Left ventricle myocardium inferior (tissue), 1 donor: ENCODE measurements at regions not wholly inside any gene's neighbourhood (a gene's known extent, or its start where the extent isn't known, plus 50 kb on each side); places are given as distances from the start of the nearest gene placed in this dataset.

ENCODE experiments used
- DNase-seq: peaks from one replicate; pipeline ENCODE4 v3.0.0-alpha.2; 2020
- H3K27ac ChIP-seq: fragments of 200-600 bp; replicated peaks from 2 replicates; pipeline ENCODE4 v1.8.0; 2021
- H3K27me3 ChIP-seq: fragments of 200-600 bp; 2 replicates; pipeline ENCODE4 v1.8.0; 2021; ENCODE audit warnings: low read depth
- H3K36me3 ChIP-seq: fragments of 200-600 bp; 2 replicates; pipeline ENCODE4 v1.8.0; 2021
- H3K4me1 ChIP-seq: fragments of 200-600 bp; 2 replicates; pipeline ENCODE4 v1.8.0; 2021
- H3K4me3 ChIP-seq: fragments of 200-600 bp; 2 replicates; pipeline ENCODE4 v1.8.0; 2021; ENCODE audit warnings: mild to moderate bottlenecking, moderate library complexity
- H3K9me3 ChIP-seq: fragments of 200-600 bp; replicated peaks from 2 replicates; pipeline ENCODE4 v1.8.0; 2021
- CTCF ChIP-seq: fragments of 200-600 bp; IDR thresholded peaks from 2 replicates; pipeline ENCODE4 v1.8.0; 2021; ENCODE audit warnings: antibody characterized with exemption, mild to moderate bottlenecking, borderline replicate concordance
- intact Hi-C: fragments of 100-400 bp; cut with micrococcal nuclease; formaldehyde crosslinking; loops from one replicate; pipeline ENCODE4 v1.11.0; 2022
- donor health status: DM: no; HTN: yes; CAD: no; lungs with severe emphysema.

GRCh38 chr12:46960681-46961080 lies 118.7 kb upstream of the PCED1B start:
- Histone ChIP-seq H3K27me3 (no peaks in the 10 kb centered on the region), H3K9me3 (no peaks in the 10 kb centered on the region), H3K4me3 (no peak overlapping the region), H3K4me1 (peaks cover 32% of the 10 kb centered on the region), H3K27ac (peak overlapping the region; percentile 10), H3K36me3 (no peaks in the 10 kb centered on the region)
- no peak for DNase-seq
- TF ChIP-seq CTCF, result no peak
- intact Hi-C loops, result no loop called here

GRCh38 chr12:46963191-46963590 lies 116.2 kb upstream of the PCED1B start:
- no peak for TF ChIP-seq CTCF
- H3K27me3 ChIP-seq, result no peaks in the 10 kb centered on the region
- H3K36me3 ChIP-seq, result no peaks in the 10 kb centered on the region
- peaks cover 35% of the 10 kb centered on the region for H3K4me1 ChIP-seq
- H3K4me3 ChIP-seq, result no peak overlapping the region
- intact Hi-C loops, result no loop called here
- no peaks in the 10 kb centered on the region for H3K9me3 ChIP-seq
- DNase-seq, result no peak
- peak overlapping the region; percentile 87 for H3K27ac ChIP-seq

GRCh38 chr12:46963977-46964971 lies 115.1 kb upstream of the PCED1B start:
- H3K9me3 ChIP-seq, result no peaks in the 10 kb centered on the region
- intact Hi-C loops, result no loop called here
- peak overlapping the region; percentile 18 for H3K4me3 ChIP-seq
- peaks cover 35% of the 10 kb centered on the region for H3K4me1 ChIP-seq
- no peak for DNase-seq
- no peak for TF ChIP-seq CTCF
- no peaks in the 10 kb centered on the region for H3K27me3 ChIP-seq
- peak overlapping the region; percentile 87 for H3K27ac ChIP-seq
- no peaks in the 10 kb centered on the region for H3K36me3 ChIP-seq

GRCh38 chr12:46965137-46965536 lies 114.3 kb upstream of the PCED1B start:
- peaks cover 35% of the 10 kb centered on the region for H3K4me1 ChIP-seq
- intact Hi-C loops, result no loop called here
- no peak for TF ChIP-seq CTCF
- no peaks in the 10 kb centered on the region for H3K36me3 ChIP-seq
- peak overlapping the region; percentile 87 for H3K27ac ChIP-seq
- H3K9me3 ChIP-seq, result no peaks in the 10 kb centered on the region
- H3K27me3 ChIP-seq, result no peaks in the 10 kb centered on the region
- no peak overlapping the region for H3K4me3 ChIP-seq
- DNase-seq, result no peak

GRCh38 chr12:46965880-46966279 lies 113.5 kb upstream of the PCED1B start:
- Histone ChIP-seq H3K36me3 (no peaks in the 10 kb centered on the region), H3K4me1 (peaks cover 36% of the 10 kb centered on the region), H3K27me3 (no peaks in the 10 kb centered on the region), H3K9me3 (no peaks in the 10 kb centered on the region), H3K27ac (peak overlapping the region; percentile 87), H3K4me3 (no peak overlapping the region)
- TF ChIP-seq CTCF, result no peak
- peak; percentile 62 for DNase-seq
- intact Hi-C loops, result no loop called here
